ENCODE measurements at regions not wholly inside any gene's neighbourhood (a gene's known extent, or its start where the extent isn't known, plus 50 kb on each side); places are given as distances from the start of the nearest gene placed in this dataset.

GRCh38 chr20:12737497-12737896, 271.3 kb upstream of the SPTLC3 start:
- Histone ChIP-seq H3K79me2 (ENCODE audit: control insufficient read depth, insufficient read depth, low read length) (no peaks in the 10 kb centered on the region), H2AFZ (ENCODE audit: insufficient read depth, low read depth, low read length, poor library complexity, severe bottlenecking) (no peak overlapping the region), H3K36me3 (replicated peaks in 1 of 2; ENCODE audit: control extremely low read depth in 1 of 2, control insufficient read depth in 1 of 2, extremely low read depth in 1 of 2, insufficient read depth in 2 of 2, low read length in 1 of 2) (no peaks in the 10 kb centered on the region), H3K9ac (ENCODE audit: low read length) (no peak overlapping the region), H3K4me1 (ENCODE audit: control insufficient read depth in 2 of 2, insufficient read depth in 2 of 2, low read length in 2 of 2) (no peaks in the 10 kb centered on the region), H3K9me3 (ENCODE audit: control extremely low read depth in 1 of 3, control insufficient read depth in 2 of 3, insufficient read depth in 1 of 3, low read length in 2 of 3) (peaks cover 0 to 3% (median 0%) of the 10 kb centered on the region in 3 donors), H3K4me2 (replicated peaks; ENCODE audit: low read depth, low read length, poor library complexity, severe bottlenecking) (no peak overlapping the region), H3K4me3 (ENCODE audit: control extremely low read depth in 1 of 5, extremely low read depth in 1 of 5, insufficient read depth in 1 of 5, low read depth in 2 of 5, low read length in 4 of 5) (no peak overlapping the region), H3K27ac (ENCODE audit: low read length in 2 of 2) (no peak overlapping the region), H4K20me1 (ENCODE audit: control insufficient read depth, insufficient read depth, low read length, poor library complexity, severe bottlenecking) (no peaks in the 10 kb centered on the region), H3K27me3 (replicated peaks in 1 of 4; ENCODE audit: control extremely low read depth in 1 of 4, control insufficient read depth in 3 of 4, insufficient read depth in 4 of 4, low read length in 3 of 4) (no peaks in the 10 kb centered on the region)
- CTCF ChIA-PET = no interaction called here
- no peaks in the 10 kb centered on the region for H3K4me1 Mint-ChIP-seq
- TF ChIP-seq, protein P1, sequence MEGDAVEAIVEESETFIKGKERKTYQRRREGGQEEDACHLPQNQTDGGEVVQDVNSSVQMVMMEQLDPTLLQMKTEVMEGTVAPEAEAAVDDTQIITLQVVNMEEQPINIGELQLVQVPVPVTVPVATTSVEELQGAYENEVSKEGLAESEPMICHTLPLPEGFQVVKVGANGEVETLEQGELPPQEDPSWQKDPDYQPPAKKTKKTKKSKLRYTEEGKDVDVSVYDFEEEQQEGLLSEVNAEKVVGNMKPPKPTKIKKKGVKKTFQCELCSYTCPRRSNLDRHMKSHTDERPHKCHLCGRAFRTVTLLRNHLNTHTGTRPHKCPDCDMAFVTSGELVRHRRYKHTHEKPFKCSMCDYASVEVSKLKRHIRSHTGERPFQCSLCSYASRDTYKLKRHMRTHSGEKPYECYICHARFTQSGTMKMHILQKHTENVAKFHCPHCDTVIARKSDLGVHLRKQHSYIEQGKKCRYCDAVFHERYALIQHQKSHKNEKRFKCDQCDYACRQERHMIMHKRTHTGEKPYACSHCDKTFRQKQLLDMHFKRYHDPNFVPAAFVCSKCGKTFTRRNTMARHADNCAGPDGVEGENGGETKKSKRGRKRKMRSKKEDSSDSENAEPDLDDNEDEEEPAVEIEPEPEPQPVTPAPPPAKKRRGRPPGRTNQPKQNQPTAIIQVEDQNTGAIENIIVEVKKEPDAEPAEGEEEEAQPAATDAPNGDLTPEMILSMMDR (IDR thresholded peaks at IDR 0.05) = no peak
- TF ChIP-seq EZH2 (IDR thresholded peaks at IDR 0.05; ENCODE audit: borderline replicate concordance, insufficient read depth, low read depth, low read length, poor library complexity, severe bottlenecking) = no peak
- POLR2A ChIA-PET = no interaction called here
- H3K27ac Mint-ChIP-seq = no peak overlapping the region
- ATAC-seq (ENCODE audit: low read depth) (no peak), DNase-seq (no peak)
- intact Hi-C loops (cut with micrococcal nuclease) = no loop called here
- H3K4me3 Mint-ChIP-seq = no peak overlapping the region
- no peaks in the 10 kb centered on the region for H3K9me3 Mint-ChIP-seq (ENCODE audit: insufficient read depth)
- H3K27me3 Mint-ChIP-seq = no peaks in the 10 kb centered on the region
- 51% methylated on average over 4 of the region's 4 CpGs for WGBS (ENCODE audit: insufficient coverage)

DNA sequence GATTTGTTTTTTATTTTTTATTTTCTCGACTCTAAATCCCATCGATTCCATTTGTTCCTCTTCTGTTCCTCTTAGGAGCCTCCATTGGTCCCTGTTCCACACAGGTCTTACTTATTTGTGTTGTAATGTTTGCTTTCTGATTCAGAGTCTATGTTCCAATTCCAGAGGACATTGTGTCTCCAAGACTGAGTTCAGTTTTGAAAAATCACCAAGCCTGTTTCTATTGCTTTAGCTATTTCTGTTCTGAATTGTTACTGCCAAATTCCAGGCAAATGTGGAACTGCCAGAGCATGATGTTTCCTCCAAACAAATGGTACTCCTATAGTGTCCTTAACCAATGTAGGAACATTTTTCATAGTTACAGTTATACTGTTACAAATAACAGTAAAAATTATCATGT, 270.9 kb upstream of the SPTLC3 start:
- TF ChIP-seq EZH2 (IDR thresholded peaks at IDR 0.05; ENCODE audit: borderline replicate concordance, insufficient read depth, low read depth, low read length, poor library complexity, severe bottlenecking) = no peak
- TF ChIP-seq, protein P1 (IDR thresholded peaks at IDR 0.05) = no peak
- H3K4me1 Mint-ChIP-seq = no peaks in the 10 kb centered on the region
- intact Hi-C loops (cut with micrococcal nuclease) = no loop called here
- no peak overlapping the region for H3K27ac Mint-ChIP-seq
- no peaks in the 10 kb centered on the region for H4K20me1 ChIP-seq (ENCODE audit: control insufficient read depth, insufficient read depth, low read length, poor library complexity, severe bottlenecking)
- POLR2A ChIA-PET = no interaction called here
- no peaks in the 10 kb centered on the region for H3K9me3 Mint-ChIP-seq (ENCODE audit: insufficient read depth)
- no peak for DNase-seq
- peaks cover 0 to 3% (median 0%) of the 10 kb centered on the region in 3 donors for H3K9me3 ChIP-seq (ENCODE audit: control extremely low read depth in 1 of 3, control insufficient read depth in 2 of 3, insufficient read depth in 1 of 3, low read length in 2 of 3)
- H3K36me3 ChIP-seq (replicated peaks in 1 of 2; ENCODE audit: control extremely low read depth in 1 of 2, control insufficient read depth in 1 of 2, extremely low read depth in 1 of 2, insufficient read depth in 2 of 2, low read length in 1 of 2) = no peaks in the 10 kb centered on the region
- H3K4me1 ChIP-seq (ENCODE audit: control insufficient read depth in 2 of 2, insufficient read depth in 2 of 2, low read length in 2 of 2) = no peaks in the 10 kb centered on the region
- H3K27me3 ChIP-seq (replicated peaks in 1 of 4; ENCODE audit: control extremely low read depth in 1 of 4, control insufficient read depth in 3 of 4, insufficient read depth in 4 of 4, low read length in 3 of 4) = no peaks in the 10 kb centered on the region
- H3K79me2 ChIP-seq (ENCODE audit: control insufficient read depth, insufficient read depth, low read length) = no peaks in the 10 kb centered on the region
- no peak overlapping the region for H3K4me3 Mint-ChIP-seq
- H3K4me2 ChIP-seq (replicated peaks; ENCODE audit: low read depth, low read length, poor library complexity, severe bottlenecking) = no peak overlapping the region
- no peak overlapping the region for H3K4me3 ChIP-seq (ENCODE audit: control extremely low read depth in 1 of 5, extremely low read depth in 1 of 5, insufficient read depth in 1 of 5, low read depth in 2 of 5, low read length in 4 of 5)
- H3K9ac ChIP-seq (ENCODE audit: low read length) = no peak overlapping the region
- ATAC-seq (ENCODE audit: low read depth) = no peak
- no peak overlapping the region for H3K27ac ChIP-seq (ENCODE audit: low read length in 2 of 2)
- WGBS (ENCODE audit: insufficient coverage) = no CpG with 5 or more reads among the region's 2 CpGs
- CTCF ChIA-PET = no interaction called here
- H2AFZ ChIP-seq (ENCODE audit: insufficient read depth, low read depth, low read length, poor library complexity, severe bottlenecking) = no peak overlapping the region
- H3K27me3 Mint-ChIP-seq = no peaks in the 10 kb centered on the region

All from B cell (primary cell).